Stimulated activated CD4-positive, alpha-beta T cell treated with anti-CD3 and anti-CD28 coated beads, Interleukin-4, amount 100 ng/mL, for 48 hours (primary cell): ENCODE measurements at regions not wholly inside any gene's neighbourhood (a gene's known extent, or its start where the extent isn't known, plus 50 kb on each side); places are given as distances from the start of the nearest gene placed in this dataset.

ENCODE experiments used
- DNase-seq, 2 donors: peaks; one replicate each; pipeline ENCODE4 v3.0.0-alpha.2; 2020; ENCODE audit warnings: low read depth in 2 of 2

- no peak for DNase-seq
Observed at GRCh38 chr4:123573866-123574508, 177.4 kb downstream of the SPRY1 start.

- no peak for DNase-seq
Observed at GRCh38 chr4:123575291-123575690, 178.7 kb downstream of the SPRY1 start.

GRCh38 chr4:123577225-123577906 lies 180.8 kb downstream of the SPRY1 start:
- no peak for DNase-seq

GRCh38 chr4:123578276-123579029 lies 181.9 kb downstream of the SPRY1 start:
- no peak for DNase-seq

- no peak for DNase-seq
Observed at GRCh38 chr4:123579961-123580360, 183.4 kb downstream of the SPRY1 start.

GRCh38 chr4:123580981-123581664 lies 184.5 kb downstream of the SPRY1 start:
- DNase-seq: no peak

- no peak for DNase-seq
Observed at GRCh38 chr4:123581802-123582201, 185.2 kb downstream of the SPRY1 start.

GRCh38 chr4:123583043-123583442 lies 186.4 kb downstream of the SPRY1 start:
- no peak for DNase-seq

GRCh38 chr4:123585111-123585510 lies 188.5 kb downstream of the SPRY1 start:
- no peak for DNase-seq

GRCh38 chr4:123587983-123588494 lies 191.4 kb downstream of the SPRY1 start:
- no peak for DNase-seq

GRCh38 chr4:123588631-123589241 lies 192.1 kb downstream of the SPRY1 start:
- DNase-seq: no peak

- no peak for DNase-seq
Observed at GRCh38 chr4:123589301-123589700, 192.7 kb downstream of the SPRY1 start.

- DNase-seq: no peak
Observed at GRCh38 chr4:123591875-123592274, 195.3 kb downstream of the SPRY1 start.

GRCh38 chr4:123593655-123594054 lies 197.1 kb downstream of the SPRY1 start:
- no peak for DNase-seq

- DNase-seq: no peak
Observed at GRCh38 chr4:123596805-123597204, 200.2 kb downstream of the SPRY1 start.

- no peak for DNase-seq
Observed at GRCh38 chr4:123597586-123597985, 201.0 kb downstream of the SPRY1 start.

GRCh38 chr4:123598331-123598730 lies 201.7 kb downstream of the SPRY1 start:
- no peak for DNase-seq

GRCh38 chr4:123599061-123599919 lies 202.7 kb downstream of the SPRY1 start:
- DNase-seq: no peak

GRCh38 chr4:123599920-123600810 lies 203.6 kb downstream of the SPRY1 start:
- DNase-seq: no peak
